ENCODE measurements at regions not wholly inside any gene's neighbourhood (a gene's known extent, or its start where the extent isn't known, plus 50 kb on each side); places are given as distances from the start of the nearest gene placed in this dataset.

- Histone ChIP-seq H3K79me2 (ENCODE audit: low read length) (no peaks in the 10 kb centered on the region), H3K9me2 (replicated peaks; ENCODE audit: insufficient read depth, low read length) (no peaks in the 10 kb centered on the region), H3K27me3 (replicated peaks; ENCODE audit: insufficient read depth, low read length) (no peaks in the 10 kb centered on the region), H2AFZ (ENCODE audit: low read length) (no peak overlapping the region), H3K4me1 (ENCODE audit: low read length) (no peaks in the 10 kb centered on the region), H3K36me3 (replicated peaks; ENCODE audit: insufficient read depth, low read length) (no peaks in the 10 kb centered on the region), H3K9ac (ENCODE audit: low read length) (no peak overlapping the region), H3K4me2 (ENCODE audit: low read depth, low read length) (no peak overlapping the region), H3K9me3 (replicated peaks; ENCODE audit: insufficient read depth, low read length) (no peaks in the 10 kb centered on the region), H3K27ac (ENCODE audit: low read length) (no peak overlapping the region), H3F3A (ENCODE audit: insufficient read depth, low read length) (no peaks in the 10 kb centered on the region), H3K4me3 (ENCODE audit: low read length) (no peak overlapping the region), H4K20me1 (ENCODE audit: insufficient read depth, low read length) (no peaks in the 10 kb centered on the region)
- TF ChIP-seq EZH2phosphoT487 (IDR thresholded peaks at IDR 0.05; ENCODE audit: low read length): no peak
- TF ChIP-seq EZH2 (optimal IDR thresholded peaks at IDR 0.05; ENCODE audit: low read depth, low read length): no peak
- TF ChIP-seq CTCF (IDR thresholded peaks at IDR 0.05; ENCODE audit: low read length): no peak
- DNase-seq: no peak
Observed at GRCh38 chr3:45283471-45283870, 57.4 kb upstream of the TMEM158 start.

- Histone ChIP-seq H2AFZ (ENCODE audit: low read length) (no peak overlapping the region), H3K27me3 (replicated peaks; ENCODE audit: insufficient read depth, low read length) (no peaks in the 10 kb centered on the region), H3K4me2 (ENCODE audit: low read depth, low read length) (no peak overlapping the region), H3K36me3 (replicated peaks; ENCODE audit: insufficient read depth, low read length) (no peaks in the 10 kb centered on the region), H3K9me3 (replicated peaks; ENCODE audit: insufficient read depth, low read length) (no peaks in the 10 kb centered on the region), H3K9ac (ENCODE audit: low read length) (no peak overlapping the region), H3K4me1 (ENCODE audit: low read length) (no peaks in the 10 kb centered on the region), H3K79me2 (ENCODE audit: low read length) (no peaks in the 10 kb centered on the region), H3K27ac (ENCODE audit: low read length) (no peak overlapping the region), H3K4me3 (ENCODE audit: low read length) (no peak overlapping the region), H4K20me1 (ENCODE audit: insufficient read depth, low read length) (no peaks in the 10 kb centered on the region), H3F3A (ENCODE audit: insufficient read depth, low read length) (no peaks in the 10 kb centered on the region), H3K9me2 (replicated peaks; ENCODE audit: insufficient read depth, low read length) (no peaks in the 10 kb centered on the region)
- TF ChIP-seq CTCF (IDR thresholded peaks at IDR 0.05; ENCODE audit: low read length) (no peak), EZH2phosphoT487 (IDR thresholded peaks at IDR 0.05; ENCODE audit: low read length) (no peak), EZH2 (optimal IDR thresholded peaks at IDR 0.05; ENCODE audit: low read depth, low read length) (no peak)
- no peak for DNase-seq
Observed at GRCh38 chr3:45297331-45297730, 71.2 kb upstream of the TMEM158 start.

- no peak overlapping the region for H3K27ac ChIP-seq (ENCODE audit: low read length)
- H3K4me2 ChIP-seq (ENCODE audit: low read depth, low read length): no peak overlapping the region
- no peaks in the 10 kb centered on the region for H3K9me3 ChIP-seq (replicated peaks; ENCODE audit: insufficient read depth, low read length)
- H3K36me3 ChIP-seq (replicated peaks; ENCODE audit: insufficient read depth, low read length): no peaks in the 10 kb centered on the region
- no peaks in the 10 kb centered on the region for H3F3A ChIP-seq (ENCODE audit: insufficient read depth, low read length)
- H3K79me2 ChIP-seq (ENCODE audit: low read length): no peaks in the 10 kb centered on the region
- H3K9me2 ChIP-seq (replicated peaks; ENCODE audit: insufficient read depth, low read length): no peaks in the 10 kb centered on the region
- DNase-seq: no peak
- no peak overlapping the region for H2AFZ ChIP-seq (ENCODE audit: low read length)
- no peaks in the 10 kb centered on the region for H3K27me3 ChIP-seq (replicated peaks; ENCODE audit: insufficient read depth, low read length)
- H3K4me1 ChIP-seq (ENCODE audit: low read length): no peaks in the 10 kb centered on the region
- no peak overlapping the region for H3K9ac ChIP-seq (ENCODE audit: low read length)
- TF ChIP-seq EZH2 (optimal IDR thresholded peaks at IDR 0.05; ENCODE audit: low read depth, low read length) (no peak), CTCF (IDR thresholded peaks at IDR 0.05; ENCODE audit: low read length) (no peak), EZH2phosphoT487 (IDR thresholded peaks at IDR 0.05; ENCODE audit: low read length) (no peak)
- no peak overlapping the region for H3K4me3 ChIP-seq (ENCODE audit: low read length)
- no peaks in the 10 kb centered on the region for H4K20me1 ChIP-seq (ENCODE audit: insufficient read depth, low read length)
Observed at GRCh38 chr3:45302470-45302869, 76.4 kb upstream of the TMEM158 start.

Measured in MM.1S (cell line).